ENCODE measurements at regions not wholly inside any gene's neighbourhood (a gene's known extent, or its start where the extent isn't known, plus 50 kb on each side); places are given as distances from the start of the nearest gene placed in this dataset.

- Histone ChIP-seq H3F3A (ENCODE audit: insufficient read depth, low read length, poor library complexity, severe bottlenecking) (no peaks in the 10 kb centered on the region), H3K36me3 (ENCODE audit: insufficient read depth, low read length) (no peaks in the 10 kb centered on the region), H3K79me2 (replicated peaks; ENCODE audit: insufficient read depth, low read length) (no peaks in the 10 kb centered on the region), H3K4me2 (ENCODE audit: low read length) (no peak overlapping the region), H3K4me3 (ENCODE audit: low read length) (no peak overlapping the region), H4K20me1 (ENCODE audit: insufficient read depth) (no peaks in the 10 kb centered on the region), H3K27ac (ENCODE audit: low read length) (no peak overlapping the region), H2AFZ (ENCODE audit: low read depth, low read length) (no peak overlapping the region), H3K9me3 (ENCODE audit: low read length) (no peaks in the 10 kb centered on the region), H3K27me3 (ENCODE audit: insufficient read depth, low read depth, low read length) (no peaks in the 10 kb centered on the region), H3K9ac (ENCODE audit: low read length) (no peak overlapping the region), H3K9me2 (ENCODE audit: insufficient read depth, low read length) (no peaks in the 10 kb centered on the region)
- no peak for TF ChIP-seq CTCF (IDR thresholded peaks at IDR 0.05; ENCODE audit: poor library complexity, severe bottlenecking)
- no peak for TF ChIP-seq MXI1 (conservative IDR thresholded peaks at IDR 0.05; ENCODE audit: poor library complexity, severe bottlenecking)
- TF ChIP-seq POLR2AphosphoS5 (IDR thresholded peaks at IDR 0.05): no peak
- TF ChIP-seq TAF1 (IDR thresholded peaks at IDR 0.05; ENCODE audit: low read depth): no peak
- no peak for TF ChIP-seq REST (IDR thresholded peaks at IDR 0.05; ENCODE audit: borderline replicate concordance)
- TF ChIP-seq EZH2 (IDR thresholded peaks at IDR 0.05; ENCODE audit: borderline replicate concordance, insufficient read depth, low read length, poor library complexity, severe bottlenecking): no peak
- TF ChIP-seq SMC3 (conservative IDR thresholded peaks at IDR 0.05; ENCODE audit: poor library complexity): no peak
Observed at GRCh38 chr7:7048213-7048612, 134.1 kb upstream of the C1GALT1 start.

GRCh38 chr7:7051206-7051877 is 131.0 kb upstream of the C1GALT1 start:
- TF ChIP-seq REST (IDR thresholded peaks at IDR 0.05; ENCODE audit: borderline replicate concordance): no peak
- Histone ChIP-seq H3K9me2 (ENCODE audit: insufficient read depth, low read length) (no peaks in the 10 kb centered on the region), H3F3A (ENCODE audit: insufficient read depth, low read length, poor library complexity, severe bottlenecking) (no peaks in the 10 kb centered on the region), H3K27me3 (ENCODE audit: insufficient read depth, low read depth, low read length) (no peaks in the 10 kb centered on the region), H3K36me3 (ENCODE audit: insufficient read depth, low read length) (no peaks in the 10 kb centered on the region), H4K20me1 (ENCODE audit: insufficient read depth) (no peaks in the 10 kb centered on the region), H2AFZ (ENCODE audit: low read depth, low read length) (no peak overlapping the region), H3K9ac (ENCODE audit: low read length) (no peak overlapping the region), H3K27ac (ENCODE audit: low read length) (no peak overlapping the region), H3K4me2 (ENCODE audit: low read length) (no peak overlapping the region), H3K9me3 (ENCODE audit: low read length) (no peaks in the 10 kb centered on the region), H3K79me2 (replicated peaks; ENCODE audit: insufficient read depth, low read length) (no peaks in the 10 kb centered on the region), H3K4me3 (ENCODE audit: low read length) (no peak overlapping the region)
